Neural cell (in vitro differentiated cells): ENCODE measurements at regions not wholly inside any gene's neighbourhood (a gene's known extent, or its start where the extent isn't known, plus 50 kb on each side); places are given as distances from the start of the nearest gene placed in this dataset.

Experiments used
- H2AFZ ChIP-seq: fragments of 200-600, 300-800 bp; sonication (generic), shearing (Covaris generic); 2 replicates; pipeline ENCODE4 v1.6.0; 2014; ENCODE audit warnings: low read depth, mild to moderate bottlenecking, antibody characterized with exemption, low read length, moderate library complexity
- H3F3A ChIP-seq: fragments of 200-600 bp; shearing (Covaris generic); 2 replicates; pipeline ENCODE4 v1.6.1; 2016; ENCODE audit warnings: mild to moderate bottlenecking, moderate library complexity, mixed read lengths, antibody characterized with exemption, low read length; ENCODE audit not compliant: insufficient read depth, poor library complexity, severe bottlenecking
- H3K27ac ChIP-seq: fragments of 200-600, 300-800 bp; sonication (generic), shearing (Covaris generic); 2 replicates; pipeline ENCODE4 v1.5.1; 2014; ENCODE audit warnings: mild to moderate bottlenecking, low read length, moderate library complexity
- H3K27me3 ChIP-seq: fragments of 300-800, 200-600 bp; sonication (generic), shearing (Covaris generic); 2 replicates; pipeline ENCODE4 v1.6.0; 2014; ENCODE audit warnings: mild to moderate bottlenecking, low read depth, low read length, moderate library complexity; ENCODE audit not compliant: insufficient read depth
- H3K36me3 ChIP-seq: fragments of 300-800, 200-600 bp; sonication (generic), shearing (Covaris generic); 2 replicates; pipeline ENCODE4 v1.5.1; 2014; ENCODE audit warnings: mild to moderate bottlenecking, antibody characterized with exemption, low read length, moderate library complexity; ENCODE audit not compliant: insufficient read depth
- H3K4me2 ChIP-seq: fragments of 300-800, 200-600 bp; sonication (generic), shearing (Covaris generic); 2 replicates; pipeline ENCODE4 v1.6.0; 2014; ENCODE audit warnings: mild to moderate bottlenecking, low read length
- H3K4me3 ChIP-seq: fragments of 300-800, 200-600 bp; sonication (generic), shearing (Covaris generic); 2 replicates; pipeline ENCODE4 v1.5.1; 2014; ENCODE audit warnings: mild to moderate bottlenecking, low read length, moderate library complexity
- H3K79me2 ChIP-seq: fragments of 200-600 bp; shearing (Covaris generic); replicated peaks from 2 replicates; pipeline ENCODE4 v1.6.0; 2014; ENCODE audit warnings: mild to moderate bottlenecking, low read length, moderate library complexity; ENCODE audit not compliant: insufficient read depth
- H3K9ac ChIP-seq: fragments of 300-800, 200-600 bp; sonication (generic), shearing (Covaris generic); 2 replicates; pipeline ENCODE4 v1.6.1; 2016; ENCODE audit warnings: mild to moderate bottlenecking, low read length, mixed read lengths
- H3K9me2 ChIP-seq: fragments of 200-600 bp; shearing (Covaris generic); 2 replicates; pipeline ENCODE4 v1.6.1; 2016; ENCODE audit warnings: mild to moderate bottlenecking, low read length, mixed read lengths; ENCODE audit not compliant: insufficient read depth
- H3K9me3 ChIP-seq: fragments of 200-600, 300-800 bp; sonication (generic), shearing (Covaris generic); 2 replicates; pipeline ENCODE4 v1.6.1; 2016; ENCODE audit warnings: mild to moderate bottlenecking, mixed run types, low read length, moderate library complexity, mixed read lengths
- H4K20me1 ChIP-seq: fragments of 200-600 bp; shearing (Covaris generic); 2 replicates; pipeline ENCODE4 v1.6.1; 2016; ENCODE audit warnings: mild to moderate bottlenecking, mixed run types; ENCODE audit not compliant: insufficient read depth
- CTCF ChIP-seq: fragments of 450-650 bp; IDR thresholded peaks from 2 replicates; pipeline ENCODE4 v1.5.1; 2014; ENCODE audit warnings: antibody characterized with exemption, mild to moderate bottlenecking, moderate library complexity; ENCODE audit not compliant: poor library complexity, severe bottlenecking
- EP300 ChIP-seq: fragments of 450-650 bp; conservative IDR thresholded peaks from 2 replicates; pipeline ENCODE4 v1.6.1; 2014; ENCODE audit warnings: antibody characterized with exemption, mild to moderate bottlenecking, moderate library complexity; ENCODE audit not compliant: poor library complexity, severe bottlenecking
- EZH2 ChIP-seq: fragments of 200-600, 300-800 bp; shearing (Covaris generic), sonication (generic); IDR thresholded peaks from 2 replicates; pipeline ENCODE4 v1.6.1; 2014; ENCODE audit warnings: antibody characterized with exemption, low read length, borderline replicate concordance, mild to moderate bottlenecking; ENCODE audit not compliant: insufficient read depth, poor library complexity, severe bottlenecking
- MXI1 ChIP-seq: fragments of 450-650 bp; conservative IDR thresholded peaks from 2 replicates; pipeline ENCODE4 v1.6.1; 2014; ENCODE audit warnings: antibody characterized with exemption, mild to moderate bottlenecking; ENCODE audit not compliant: poor library complexity, severe bottlenecking
- POLR2AphosphoS5 ChIP-seq: IDR thresholded peaks from 2 replicates; pipeline ENCODE4 v1.6.1; 2012
- RAD21 ChIP-seq: fragments of 450-650 bp; conservative IDR thresholded peaks from 2 replicates; pipeline ENCODE4 v1.6.1; 2014; ENCODE audit warnings: antibody characterized with exemption, mild to moderate bottlenecking, moderate library complexity
- REST ChIP-seq: IDR thresholded peaks from 2 replicates; pipeline ENCODE4 v1.6.1; 2012; ENCODE audit warnings: borderline replicate concordance
- SMC3 ChIP-seq: fragments of 450-650 bp; conservative IDR thresholded peaks from 2 replicates; pipeline ENCODE4 v1.6.1; 2014; ENCODE audit warnings: antibody characterized with exemption, mild to moderate bottlenecking, moderate library complexity; ENCODE audit not compliant: poor library complexity
- TAF1 ChIP-seq: IDR thresholded peaks from 2 replicates; pipeline ENCODE4 v1.6.1; 2012; ENCODE audit warnings: low read depth

GRCh38 chr6:144896289-144896688 lies 611.2 kb downstream of the UTRN start:
- no peak overlapping the region for H3K9ac ChIP-seq
- no peaks in the 10 kb centered on the region for H4K20me1 ChIP-seq
- no peaks in the 10 kb centered on the region for H3K27me3 ChIP-seq
- no peaks in the 10 kb centered on the region for H3K36me3 ChIP-seq
- H3K79me2 ChIP-seq, result no peaks in the 10 kb centered on the region
- no peak overlapping the region for H3K4me2 ChIP-seq
- no peaks in the 10 kb centered on the region for H3F3A ChIP-seq
- no peaks in the 10 kb centered on the region for H3K9me2 ChIP-seq
- TF ChIP-seq MXI1, result no peak
- TF ChIP-seq POLR2AphosphoS5, result no peak
- TF ChIP-seq EZH2, result no peak
- no peak for TF ChIP-seq REST
- no peak for TF ChIP-seq SMC3
- TF ChIP-seq CTCF, result no peak
- no peak for TF ChIP-seq EP300
- no peak for TF ChIP-seq RAD21
- TF ChIP-seq TAF1, result no peak
- H3K4me3 ChIP-seq, result no peak overlapping the region
- H2AFZ ChIP-seq, result no peak overlapping the region
- no peaks in the 10 kb centered on the region for H3K9me3 ChIP-seq
- H3K27ac ChIP-seq, result no peak overlapping the region

- H3K36me3 ChIP-seq, result no peaks in the 10 kb centered on the region
- H3K4me3 ChIP-seq, result no peak overlapping the region
- H3K9ac ChIP-seq, result no peak overlapping the region
- H3K4me2 ChIP-seq, result no peak overlapping the region
- no peaks in the 10 kb centered on the region for H3K27me3 ChIP-seq
- no peak overlapping the region for H2AFZ ChIP-seq
- H3K27ac ChIP-seq, result no peak overlapping the region
- H4K20me1 ChIP-seq, result no peaks in the 10 kb centered on the region
- H3K79me2 ChIP-seq, result no peaks in the 10 kb centered on the region
- TF ChIP-seq MXI1 (no peak), CTCF (no peak), REST (no peak), RAD21 (no peak), EP300 (no peak), EZH2 (no peak)
- H3K9me3 ChIP-seq, result no peaks in the 10 kb centered on the region
- no peaks in the 10 kb centered on the region for H3K9me2 ChIP-seq
- H3F3A ChIP-seq, result no peaks in the 10 kb centered on the region
These were observed 611.7 kb downstream of the UTRN start for GRCh38 chr6:144896871-144897270.
